K562 (cell line): ENCODE measurements at regions not wholly inside any gene's neighbourhood (a gene's known extent, or its start where the extent isn't known, plus 50 kb on each side); places are given as distances from the start of the nearest gene placed in this dataset.

ENCODE experiments used
- ATAC-seq: fragments of 200-7000 bp; cut with Tn5 transposase; 3 replicates; pipeline ENCODE4 v1.9.1; 2020; ENCODE audit warnings: moderate library complexity
- BruUV-seq: library from RNA; stranded (reverse); fragments of 400-500 nt; replicated peaks from 2 replicates; lab custom pipeline; 2021; lab: Mats Ljungman, UMichigan
- CTCF ChIA-PET: fragments of 300-600 bp; formaldehyde crosslinking; extraction: SDS; loops from one replicate; lab custom pipeline; 2021; ENCODE audit warnings: low intra/inter-chr PET ratio; lab: Yijun Ruan, JAX
- POLR2A ChIA-PET: fragments of 300-600, 350-650 bp; sonication (Branson Sonifier 250); formaldehyde crosslinking; extraction: SDS; loops from one replicate; lab custom pipeline; 2021; ENCODE audit warnings: antibody characterized with exemption, inconsistent platforms; lab: Yijun Ruan, JAX
- DNase-seq, 4 experiments: peaks; one replicate each; pipeline versions ENCODE4 v3.0.0 to v3.0.0-alpha.2; 2011 to 2018; ENCODE audit warnings: low spot score in 3 of 4, mixed read lengths in 3 of 4; ENCODE audit errors: extremely low read depth in 1 of 4
- FAIRE-seq: peaks from 2 replicates; lab custom pipeline; 2011; peaks lifted over from hg19 to GRCh38; lab: Jason Lieb, UNC
- H2AFZ ChIP-seq: 2 replicates; pipeline ENCODE4 v1.6.0; 2011; ENCODE audit warnings: low read depth, low read length, control low read depth, inconsistent platforms
- H3K27ac ChIP-seq: fragments of 200-600 bp; 3 replicates; pipeline ENCODE4 v1.8.0; 2011; ENCODE audit warnings: low read depth, mild to moderate bottlenecking, control low read depth, inconsistent platforms, low read length, moderate library complexity, mixed read lengths; ENCODE audit errors: extremely low read depth
- H3K27me3 ChIP-seq, 2 experiments: fragments of 300-600 bp in 1 of 2; 2 replicates in 1 of 2; 3 replicates in 1 of 2; pipeline versions ENCODE4 v1.6.0 to v1.8.0; 2011; ENCODE audit warnings: inconsistent platforms in 2 of 2, low read length in 2 of 2, mild to moderate bottlenecking in 1 of 2, mixed read lengths in 1 of 2, moderate library complexity in 1 of 2; ENCODE audit not compliant: control insufficient read depth in 2 of 2, insufficient read depth in 2 of 2
- H3K36me3 ChIP-seq: fragments of 300-600 bp; 3 replicates; pipeline ENCODE4 v1.8.0; 2011; ENCODE audit warnings: mild to moderate bottlenecking, low read length, inconsistent platforms; ENCODE audit not compliant: control insufficient read depth, insufficient read depth
- H3K4me1 ChIP-seq, 2 experiments: fragments of 200-600 bp in 1 of 2; replicated peaks in 1 of 2; 2 replicates in 1 of 2; 3 replicates in 1 of 2; pipeline versions ENCODE4 v1.5.1 to v1.8.0; 2011; ENCODE audit warnings: inconsistent platforms in 2 of 2, low read length in 2 of 2, mild to moderate bottlenecking in 1 of 2, mixed read lengths in 1 of 2, moderate library complexity in 1 of 2; ENCODE audit not compliant: control insufficient read depth in 2 of 2, insufficient read depth in 2 of 2
- H3K4me2 ChIP-seq: 2 replicates; pipeline ENCODE4 v1.6.1; 2011; ENCODE audit warnings: low read length, control low read depth, inconsistent platforms, mixed read lengths; ENCODE audit not compliant: insufficient read depth
- H3K4me3 ChIP-seq: fragments of 200-600 bp; sonication (generic), shearing (Covaris generic); 2 replicates; pipeline ENCODE4 v1.5.1; 2016; ENCODE audit warnings: control low read depth, inconsistent platforms
- H3K79me2 ChIP-seq: fragments of 200-600 bp; 3 replicates; pipeline ENCODE4 v1.8.0; 2011; ENCODE audit warnings: low read length, inconsistent platforms; ENCODE audit not compliant: control insufficient read depth, insufficient read depth
- H3K9ac ChIP-seq, 2 experiments: 2 replicates each; pipeline versions ENCODE4 v1.6.0 to v1.6.1; 2011; ENCODE audit warnings: low read depth in 2 of 2, low read length in 2 of 2, control low read depth in 1 of 2, inconsistent platforms in 1 of 2, mild to moderate bottlenecking in 1 of 2, mixed read lengths in 1 of 2; ENCODE audit not compliant: insufficient read depth in 1 of 2
- H3K9me1 ChIP-seq: one replicate; pipeline ENCODE4 v1.6.0; 2011; ENCODE audit warnings: inconsistent platforms, mild to moderate bottlenecking, low read length, moderate library complexity; ENCODE audit not compliant: control insufficient read depth, insufficient read depth
- H3K9me3 ChIP-seq: replicated peaks from 2 replicates; pipeline ENCODE4 v1.5.1; 2011; ENCODE audit warnings: low read depth, low read length, inconsistent platforms; ENCODE audit not compliant: control insufficient read depth, insufficient read depth
- H4K20me1 ChIP-seq: replicated peaks from 2 replicates; pipeline ENCODE4 v1.6.1; 2011; ENCODE audit warnings: low read length, inconsistent platforms, mixed read lengths; ENCODE audit not compliant: control insufficient read depth, insufficient read depth
- ARID1B ChIP-seq: fragments of 450-650 bp; IDR thresholded peaks from 2 replicates; pipeline ENCODE4 v1.6.1; 2016; ENCODE audit warnings: antibody characterized with exemption, mild to moderate bottlenecking, inconsistent platforms
- CBFA2T2 ChIP-seq: fragments of 450-650 bp; conservative IDR thresholded peaks from 2 replicates; pipeline ENCODE4 v1.6.1; 2017; ENCODE audit warnings: mild to moderate bottlenecking
- CBFA2T3 ChIP-seq: fragments of 450-650 bp; IDR thresholded peaks from 2 replicates; pipeline ENCODE4 v1.6.1; 2017
- CREBBP ChIP-seq: IDR thresholded peaks from one replicate; pipeline ENCODE4 v1.6.1; 2012; ENCODE audit warnings: low read depth, mild to moderate bottlenecking, control low read depth, inconsistent platforms, low read length
- FOSL1 ChIP-seq: fragments of 200-800 bp; sonication (Bioruptor generic); conservative IDR thresholded peaks from 2 replicates; pipeline ENCODE4 v1.6.1; 2016; ENCODE audit warnings: missing genetic modification characterization, missing compliant biosample characterization
- GATAD2B ChIP-seq: fragments of 450-650 bp; IDR thresholded peaks from 2 replicates; pipeline ENCODE4 v1.6.1; 2017; ENCODE audit warnings: mild to moderate bottlenecking, borderline replicate concordance
- PRDM10 ChIP-seq: fragments of 450-650 bp; IDR thresholded peaks from 2 replicates; pipeline ENCODE4 v1.6.1; 2018; ENCODE audit not compliant: partially characterized antibody
- TCF3 ChIP-seq: sonication (generic); formaldehyde crosslinking; IDR thresholded peaks from 2 replicates; pipeline ENCODE4 v1.4.0; 2020; ENCODE audit warnings: mild to moderate bottlenecking, missing genetic modification reagents
- WGBS: fragments of 100-300 bp; shearing (Covaris generic); methylation state at CpG from one replicate; pipeline ENCODE4 v1.1.6; 2016; ENCODE audit warnings: low coverage, mixed read lengths; ENCODE audit not compliant: insufficient coverage; ENCODE audit errors: missing lambda C conversion rate; 5-methylcytosine and 5-hydroxymethylcytosine counted together
- in situ Hi-C: fragments of 300-500 bp; cut with MboI; formaldehyde crosslinking; loops from 4 replicates; pipeline ENCODE4 v1.15.0; 2018; ENCODE audit warnings: inconsistent platforms, mixed read lengths
- intact Hi-C: fragments of 100-400 bp; cut with micrococcal nuclease; formaldehyde crosslinking; loops from 2 replicates; pipeline ENCODE4 v1.14.2; 2022
- TF ChIP-seq, protein P1 (sequence below): sonication (generic); formaldehyde crosslinking; IDR thresholded peaks from 2 replicates; pipeline ENCODE4 v1.8.0; 2023; ENCODE audit warnings: mild to moderate bottlenecking, missing genetic modification reagents

DNA sequence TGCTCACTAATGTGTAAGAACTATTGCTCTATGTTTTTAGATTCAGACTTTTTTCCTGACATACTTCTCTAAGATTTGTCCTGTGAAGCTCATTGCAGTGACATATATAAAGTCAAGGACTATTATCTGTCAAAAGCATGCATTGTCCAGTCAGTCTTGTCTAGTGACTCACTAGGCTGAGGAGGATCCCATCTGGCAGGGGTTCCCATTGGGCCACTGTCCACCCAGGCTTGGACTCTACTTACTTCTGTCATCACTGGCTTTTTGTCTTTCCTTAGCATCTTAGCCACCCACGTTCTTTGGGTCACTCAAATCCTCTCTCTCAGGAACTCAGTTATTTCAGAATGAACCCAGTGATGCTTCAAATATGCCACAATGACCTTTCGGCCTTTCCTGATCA, 132.6 kb upstream of the NABP1 start:
- Histone ChIP-seq H3K36me3 (no peaks in the 10 kb centered on the region), H3K27ac (no peak overlapping the region), H3K27me3 (no peaks in the 10 kb centered on the region), H3K4me2 (no peak overlapping the region), H2AFZ (no peak overlapping the region), H3K9me3 (no peaks in the 10 kb centered on the region), H3K9me1 (no peaks in the 10 kb centered on the region), H3K79me2 (no peaks in the 10 kb centered on the region), H3K4me1 (no peaks in the 10 kb centered on the region; a peak in 1 of 5 replicates), H4K20me1 (no peaks in the 10 kb centered on the region), H3K4me3 (no peak overlapping the region), H3K9ac (no peak overlapping the region)
- DNase-seq, result peak in 1 of 4 experiments; percentile 23
- WGBS, result 11% methylated on average over 2 of the region's 2 CpGs
- CTCF ChIA-PET, result no interaction called here
- no peak for FAIRE-seq
- intact Hi-C loops, result no loop called here
- TF ChIP-seq CBFA2T2 (peak; percentile 43; the same call in 1 of the 2 replicates), CREBBP (no peak), CBFA2T3 (peak; percentile 64; the same call in 1 of the 2 replicates), PRDM10 (peak; percentile 58), FOSL1 (tag) (peak; percentile 50; the same call in 1 of the 2 replicates), TCF3 (CRISPR knock-in tag) (peak; percentile 63; the same call in 1 of the 2 replicates), GATAD2B (no peak), ARID1B (peak; percentile 13; the same call in 1 of the 2 replicates)
- TF ChIP-seq, protein P1, sequence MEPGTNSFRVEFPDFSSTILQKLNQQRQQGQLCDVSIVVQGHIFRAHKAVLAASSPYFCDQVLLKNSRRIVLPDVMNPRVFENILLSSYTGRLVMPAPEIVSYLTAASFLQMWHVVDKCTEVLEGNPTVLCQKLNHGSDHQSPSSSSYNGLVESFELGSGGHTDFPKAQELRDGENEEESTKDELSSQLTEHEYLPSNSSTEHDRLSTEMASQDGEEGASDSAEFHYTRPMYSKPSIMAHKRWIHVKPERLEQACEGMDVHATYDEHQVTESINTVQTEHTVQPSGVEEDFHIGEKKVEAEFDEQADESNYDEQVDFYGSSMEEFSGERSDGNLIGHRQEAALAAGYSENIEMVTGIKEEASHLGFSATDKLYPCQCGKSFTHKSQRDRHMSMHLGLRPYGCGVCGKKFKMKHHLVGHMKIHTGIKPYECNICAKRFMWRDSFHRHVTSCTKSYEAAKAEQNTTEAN (CRISPR knock-in tag), result no peak
- no TSS peak for BruUV-seq
- in situ Hi-C loops, result loop anchor here (10.0 kb wide), 1 partner anchor 249 kb away; no protein-coding TSS in a partner anchor
- ATAC-seq, result 0 out of 3 replicates have a peak, but pooled peaks have one; percentile 26
- POLR2A ChIA-PET, result interaction anchor here (0.6 kb wide), 1 partner anchor 242 kb away, joined by 3 read pairs; no protein-coding TSS in a partner anchor
